ENCODE measurements at regions not wholly inside any gene's neighbourhood (a gene's known extent, or its start where the extent isn't known, plus 50 kb on each side); places are given as distances from the start of the nearest gene placed in this dataset.

- H3K36me3 ChIP-seq (replicated peaks in 1 of 2; ENCODE audit: control insufficient read depth in 1 of 2, insufficient read depth in 2 of 2, low read length in 2 of 2) = no peaks in the 10 kb centered on the region
- no peaks in the 10 kb centered on the region for H3K27me3 ChIP-seq (ENCODE audit: control insufficient read depth in 2 of 2, insufficient read depth in 2 of 2, low read length in 2 of 2)
- Mint-ChIP-seq H3K9me3 (peaks cover 0 to 3% (median 0%) of the 10 kb centered on the region in 7 donors), H3K27me3 (ENCODE audit: low read depth in 3 of 3) (peaks cover 0 to 3% (median 0%) of the 10 kb centered on the region in 3 donors), H3K27ac (no peak overlapping the region), H3K36me3 (no peaks in the 10 kb centered on the region), H3K4me1 (no peaks in the 10 kb centered on the region), H3K4me3 (no peak overlapping the region)
- intact Hi-C loops (cut with micrococcal nuclease) = no loop called here
- H2AFZ ChIP-seq (ENCODE audit: insufficient read depth, low read depth, low read length, poor library complexity, severe bottlenecking) = no peak overlapping the region
- WGBS (ENCODE audit: insufficient coverage) = 100% methylated on average over 2 of the region's 5 CpGs
- H3K9me3 ChIP-seq (replicated peaks in 1 of 2; ENCODE audit: control insufficient read depth in 1 of 2, insufficient read depth in 1 of 2, low read length in 2 of 2) = no peaks in the 10 kb centered on the region
- no peaks in the 10 kb centered on the region for H3K4me1 ChIP-seq (ENCODE audit: control insufficient read depth in 1 of 2, insufficient read depth in 2 of 2, low read length in 2 of 2)
- no peak overlapping the region for H3K27ac ChIP-seq (ENCODE audit: low read depth in 1 of 2, low read length in 2 of 2)
- no peak overlapping the region for H3K4me3 ChIP-seq (replicated peaks in 1 of 3; ENCODE audit: low read depth in 2 of 3, low read length in 3 of 3)
- no peak overlapping the region for H3K4me2 ChIP-seq (replicated peaks; ENCODE audit: extremely low read depth, low read length, poor library complexity, severe bottlenecking)
- no peak for DNase-seq
- no peaks in the 10 kb centered on the region for H3K79me2 ChIP-seq (ENCODE audit: insufficient read depth, low read length)
- no peak overlapping the region for H3K9ac ChIP-seq (ENCODE audit: insufficient read depth, low read length, poor library complexity, severe bottlenecking)
- no peaks in the 10 kb centered on the region for H4K20me1 ChIP-seq (ENCODE audit: insufficient read depth, low read length)
- no peak for TF ChIP-seq CTCF (IDR thresholded peaks at IDR 0.05)
Observed at GRCh38 chr3:163632722-163633121, 1445.6 kb downstream of the SI start.

- no peaks in the 10 kb centered on the region for H3K9me3 ChIP-seq (replicated peaks in 1 of 2; ENCODE audit: control insufficient read depth in 1 of 2, insufficient read depth in 1 of 2, low read length in 2 of 2)
- no peaks in the 10 kb centered on the region for H3K79me2 ChIP-seq (ENCODE audit: insufficient read depth, low read length)
- H2AFZ ChIP-seq (ENCODE audit: insufficient read depth, low read depth, low read length, poor library complexity, severe bottlenecking) = no peak overlapping the region
- no peaks in the 10 kb centered on the region for H3K27me3 ChIP-seq (ENCODE audit: control insufficient read depth in 2 of 2, insufficient read depth in 2 of 2, low read length in 2 of 2)
- no peak overlapping the region for H3K4me3 ChIP-seq (replicated peaks in 1 of 3; ENCODE audit: low read depth in 2 of 3, low read length in 3 of 3)
- no peak overlapping the region for H3K27ac Mint-ChIP-seq
- no peaks in the 10 kb centered on the region for H3K4me1 Mint-ChIP-seq
- H3K36me3 ChIP-seq (replicated peaks in 1 of 2; ENCODE audit: control insufficient read depth in 1 of 2, insufficient read depth in 2 of 2, low read length in 2 of 2) = no peaks in the 10 kb centered on the region
- H3K27me3 Mint-ChIP-seq (ENCODE audit: low read depth in 3 of 3) = peaks cover 0 to 3% (median 0%) of the 10 kb centered on the region in 3 donors
- no peak overlapping the region for H3K4me3 Mint-ChIP-seq
- no peak for DNase-seq
- WGBS (ENCODE audit: insufficient coverage) = 88% methylated on average over 2 of the region's 3 CpGs
- intact Hi-C loops (cut with micrococcal nuclease) = no loop called here
- no peak for TF ChIP-seq CTCF (IDR thresholded peaks at IDR 0.05)
- no peaks in the 10 kb centered on the region for H4K20me1 ChIP-seq (ENCODE audit: insufficient read depth, low read length)
- no peak overlapping the region for H3K9ac ChIP-seq (ENCODE audit: insufficient read depth, low read length, poor library complexity, severe bottlenecking)
- no peaks in the 10 kb centered on the region for H3K36me3 Mint-ChIP-seq
- peaks cover 0 to 4% (median 0%) of the 10 kb centered on the region in 7 donors for H3K9me3 Mint-ChIP-seq
- H3K4me1 ChIP-seq (ENCODE audit: control insufficient read depth in 1 of 2, insufficient read depth in 2 of 2, low read length in 2 of 2) = no peaks in the 10 kb centered on the region
- H3K27ac ChIP-seq (ENCODE audit: low read depth in 1 of 2, low read length in 2 of 2) = no peak overlapping the region
- H3K4me2 ChIP-seq (replicated peaks; ENCODE audit: extremely low read depth, low read length, poor library complexity, severe bottlenecking) = no peak overlapping the region
Observed at GRCh38 chr3:163626753-163627152, 1451.5 kb downstream of the SI start.

Data from CD14-positive monocyte (primary cell).